ENCODE measurements at regions not wholly inside any gene's neighbourhood (a gene's known extent, or its start where the extent isn't known, plus 50 kb on each side); places are given as distances from the start of the nearest gene placed in this dataset.
"Not testable (repeated sequence)": the region's sequence is repeated elsewhere in the genome, so short reads cannot be mapped to it uniquely, and the experiment has no call there.

DNA sequence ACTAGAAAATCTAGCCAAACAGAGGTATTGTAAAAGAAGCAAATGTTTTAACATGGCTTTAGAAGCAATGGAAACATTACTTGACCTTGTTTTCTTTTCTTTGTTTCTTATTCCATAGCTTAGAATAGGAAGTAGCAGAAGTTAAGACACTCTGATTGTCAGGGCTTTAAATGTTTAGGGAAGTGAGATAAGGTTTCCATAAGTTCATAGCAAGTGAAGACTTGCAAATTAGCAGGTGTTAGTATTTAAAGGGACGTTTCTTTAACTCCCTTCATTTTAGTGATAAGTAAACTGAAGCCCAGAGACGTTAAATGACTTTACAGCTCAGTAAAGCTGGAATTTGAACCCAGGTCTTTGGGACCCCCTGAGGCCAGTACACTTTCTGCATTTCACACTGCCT, 338.7 kb upstream of the NOTCH2NLA start:
- TF ChIP-seq EZH2 (IDR thresholded peaks at IDR 0.05; ENCODE audit: borderline replicate concordance); EZH2phosphoT487 (IDR thresholded peaks at IDR 0.05; ENCODE audit: low read depth, severe bottlenecking, unreplicated experiment): not testable (repeated sequence)
- TF ChIP-seq, protein P1, sequence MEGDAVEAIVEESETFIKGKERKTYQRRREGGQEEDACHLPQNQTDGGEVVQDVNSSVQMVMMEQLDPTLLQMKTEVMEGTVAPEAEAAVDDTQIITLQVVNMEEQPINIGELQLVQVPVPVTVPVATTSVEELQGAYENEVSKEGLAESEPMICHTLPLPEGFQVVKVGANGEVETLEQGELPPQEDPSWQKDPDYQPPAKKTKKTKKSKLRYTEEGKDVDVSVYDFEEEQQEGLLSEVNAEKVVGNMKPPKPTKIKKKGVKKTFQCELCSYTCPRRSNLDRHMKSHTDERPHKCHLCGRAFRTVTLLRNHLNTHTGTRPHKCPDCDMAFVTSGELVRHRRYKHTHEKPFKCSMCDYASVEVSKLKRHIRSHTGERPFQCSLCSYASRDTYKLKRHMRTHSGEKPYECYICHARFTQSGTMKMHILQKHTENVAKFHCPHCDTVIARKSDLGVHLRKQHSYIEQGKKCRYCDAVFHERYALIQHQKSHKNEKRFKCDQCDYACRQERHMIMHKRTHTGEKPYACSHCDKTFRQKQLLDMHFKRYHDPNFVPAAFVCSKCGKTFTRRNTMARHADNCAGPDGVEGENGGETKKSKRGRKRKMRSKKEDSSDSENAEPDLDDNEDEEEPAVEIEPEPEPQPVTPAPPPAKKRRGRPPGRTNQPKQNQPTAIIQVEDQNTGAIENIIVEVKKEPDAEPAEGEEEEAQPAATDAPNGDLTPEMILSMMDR (IDR thresholded peaks at IDR 0.05; ENCODE audit: poor library complexity) = not testable (repeated sequence)

Measured in hepatocyte (in vitro differentiated cells).